Suprapubic skin (tissue), 4 donors: ENCODE measurements at regions not wholly inside any gene's neighbourhood (a gene's known extent, or its start where the extent isn't known, plus 50 kb on each side); places are given as distances from the start of the nearest gene placed in this dataset.

Experiments used
- DNase-seq, 2 donors: peaks; one replicate each; pipeline ENCODE4 v3.0.0-alpha.2; 2019; ENCODE audit warnings: low spot score in 2 of 2
- H3K27ac ChIP-seq: fragments of 200-600 bp; sonication (generic); one replicate; pipeline ENCODE4 v1.5.1; 2019
- H3K27me3 ChIP-seq: fragments of 200-600 bp; sonication (generic); one replicate; pipeline ENCODE4 v1.5.1; 2019
- H3K36me3 ChIP-seq: fragments of 200-600 bp; sonication (generic); one replicate; pipeline ENCODE4 v1.5.1; 2019
- H3K4me1 ChIP-seq: fragments of 200-600 bp; sonication (generic); one replicate; pipeline ENCODE4 v1.5.1; 2019
- H3K4me3 ChIP-seq: fragments of 200-600 bp; sonication (generic); one replicate; pipeline ENCODE4 v1.5.1; 2019; ENCODE audit warnings: mild to moderate bottlenecking
- H3K9me3 ChIP-seq: fragments of 200-600 bp; sonication (generic); one replicate; pipeline ENCODE4 v1.5.1; 2019
- CTCF ChIP-seq, 2 donors: fragments of 200-600 bp in 1 of 2; fragments of 450-650 bp in 1 of 2; sonication (generic) in 1 of 2; IDR thresholded peaks; one replicate each; pipeline ENCODE4 v1.5.1; 2016 to 2019; ENCODE audit warnings: antibody characterized with exemption in 2 of 2, mild to moderate bottlenecking in 1 of 2, moderate library complexity in 1 of 2
- EP300 ChIP-seq: sonication (generic); formaldehyde crosslinking; IDR thresholded peaks from one replicate; pipeline ENCODE4 v1.6.1; 2017; ENCODE audit warnings: antibody characterized with exemption
- POLR2A ChIP-seq, 2 donors: fragments of 450-650 bp; IDR thresholded peaks; one replicate each; pipeline ENCODE4 v1.6.1; 2017; ENCODE audit warnings: antibody characterized with exemption in 2 of 2, mild to moderate bottlenecking in 2 of 2, moderate library complexity in 2 of 2
- POLR2AphosphoS5 ChIP-seq, 3 donors: sonication (generic); formaldehyde crosslinking; IDR thresholded peaks; one replicate each; pipeline ENCODE4 v1.6.1; 2017; ENCODE audit warnings: antibody characterized with exemption in 3 of 3
- WGBS: methylation state at CpG from one replicate; pipeline ENCODE4 v1.1.5; 2018; 5-methylcytosine and 5-hydroxymethylcytosine counted together

- Histone ChIP-seq H3K36me3 (no peaks in the 10 kb centered on the region), H3K27ac (no peak overlapping the region), H3K27me3 (no peaks in the 10 kb centered on the region), H3K9me3 (peaks cover 49% of the 10 kb centered on the region), H3K4me3 (no peak overlapping the region), H3K4me1 (no peaks in the 10 kb centered on the region)
- TF ChIP-seq EP300, result no peak
- TF ChIP-seq POLR2AphosphoS5 (IDR thresholded peaks at IDR 0.05), result no peak
- no peak for TF ChIP-seq POLR2A (IDR thresholded peaks at IDR 0.05)
- WGBS, result 67% methylated on average over 31 of the region's 56 CpGs
- no peak for DNase-seq
These were observed 328.1 kb downstream of the ALG10 start for GRCh38 chr12:34350092-34351041.

GRCh38 chr12:34352098-34352497 lies 329.8 kb downstream of the ALG10 start:
- DNase-seq, result no peak
- no peak overlapping the region for H3K4me3 ChIP-seq
- no peaks in the 10 kb centered on the region for H3K36me3 ChIP-seq
- WGBS, result 72% methylated on average over 23 of the region's 23 CpGs
- H3K27me3 ChIP-seq, result no peaks in the 10 kb centered on the region
- peaks cover 40% of the 10 kb centered on the region for H3K9me3 ChIP-seq
- H3K27ac ChIP-seq, result no peak overlapping the region
- no peaks in the 10 kb centered on the region for H3K4me1 ChIP-seq
- no peak for TF ChIP-seq POLR2A (IDR thresholded peaks at IDR 0.05)

- no peak for DNase-seq
- Histone ChIP-seq H3K9me3 (peaks cover 31% of the 10 kb centered on the region), H3K36me3 (no peaks in the 10 kb centered on the region), H3K4me1 (no peaks in the 10 kb centered on the region), H3K4me3 (no peak overlapping the region), H3K27me3 (no peaks in the 10 kb centered on the region), H3K27ac (no peak overlapping the region)
- 67% methylated on average over 46 of the region's 55 CpGs for WGBS
- no peak for TF ChIP-seq CTCF (IDR thresholded peaks at IDR 0.05)
- no peak for TF ChIP-seq EP300
- no peak for TF ChIP-seq POLR2AphosphoS5 (IDR thresholded peaks at IDR 0.05)
- no peak for TF ChIP-seq POLR2A (IDR thresholded peaks at IDR 0.05)
These were observed 332.2 kb downstream of the ALG10 start for GRCh38 chr12:34354239-34355200.

- H3K4me1 ChIP-seq, result no peaks in the 10 kb centered on the region
- 73% methylated on average over 32 of the region's 39 CpGs for WGBS
- no peak for DNase-seq
- no peaks in the 10 kb centered on the region for H3K36me3 ChIP-seq
- no peak for TF ChIP-seq CTCF (IDR thresholded peaks at IDR 0.05)
- no peak for TF ChIP-seq POLR2A (IDR thresholded peaks at IDR 0.05)
- TF ChIP-seq EP300, result no peak
- no peak for TF ChIP-seq POLR2AphosphoS5 (IDR thresholded peaks at IDR 0.05)
- H3K27ac ChIP-seq, result no peak overlapping the region
- H3K4me3 ChIP-seq, result no peak overlapping the region
- peaks cover 22% of the 10 kb centered on the region for H3K9me3 ChIP-seq
- H3K27me3 ChIP-seq, result no peaks in the 10 kb centered on the region
These were observed 334.1 kb downstream of the ALG10 start for GRCh38 chr12:34356233-34356987.

- no peaks in the 10 kb centered on the region for H3K36me3 ChIP-seq
- no peak overlapping the region for H3K4me3 ChIP-seq
- TF ChIP-seq POLR2AphosphoS5 (IDR thresholded peaks at IDR 0.05) (no peak), CTCF (IDR thresholded peaks at IDR 0.05) (no peak), POLR2A (IDR thresholded peaks at IDR 0.05) (no peak), EP300 (no peak)
- no peak overlapping the region for H3K27ac ChIP-seq
- H3K9me3 ChIP-seq, result peaks cover 24% of the 10 kb centered on the region
- H3K4me1 ChIP-seq, result no peaks in the 10 kb centered on the region
- no peak for DNase-seq
- WGBS, result 60% methylated on average over 16 of the region's 20 CpGs
- no peaks in the 10 kb centered on the region for H3K27me3 ChIP-seq
These were observed 335.5 kb downstream of the ALG10 start for GRCh38 chr12:34357791-34358190.
